Choroid plexus epithelial cell (primary cell): ENCODE measurements at regions not wholly inside any gene's neighbourhood (a gene's known extent, or its start where the extent isn't known, plus 50 kb on each side); places are given as distances from the start of the nearest gene placed in this dataset.

Source experiments
- DNase-seq: peaks from one replicate; pipeline ENCODE4 v3.0.0-alpha.2; 2010; ENCODE audit warnings: low read depth
- H3K4me3 ChIP-seq: 2 replicates; pipeline ENCODE4 v1.5.1; 2011; ENCODE audit warnings: low read depth, mild to moderate bottlenecking, control low read depth, low read length, moderate library complexity
- CTCF ChIP-seq: conservative IDR thresholded peaks from 2 replicates; pipeline ENCODE4 v1.5.1; 2011; ENCODE audit warnings: low read depth, mild to moderate bottlenecking, control low read depth, inconsistent platforms, low read length, moderate library complexity

- no peak overlapping the region for H3K4me3 ChIP-seq
- peak; percentile 70 for DNase-seq
- TF ChIP-seq CTCF = peak; percentile 61
These were observed 75.0 kb upstream of the MACF1 start for GRCh38 chr1:39129514-39129913.

GRCh38 chr1:39130325-39130724 lies 74.2 kb upstream of the MACF1 start:
- peak; percentile 82 for DNase-seq
- H3K4me3 ChIP-seq = no peak overlapping the region
- TF ChIP-seq CTCF = no peak

GRCh38 chr1:39131940-39132339 lies 72.6 kb upstream of the MACF1 start:
- TF ChIP-seq CTCF = no peak
- no peak for DNase-seq
- no peak overlapping the region for H3K4me3 ChIP-seq

GRCh38 chr1:39132505-39133339 lies 71.8 kb upstream of the MACF1 start:
- TF ChIP-seq CTCF = peak; percentile 55
- H3K4me3 ChIP-seq = no peak overlapping the region
- DNase-seq = peak; percentile 58

- no peak for TF ChIP-seq CTCF
- H3K4me3 ChIP-seq = no peak overlapping the region
- no peak for DNase-seq
These were observed 71.2 kb upstream of the MACF1 start for GRCh38 chr1:39133340-39133684.

GRCh38 chr1:39134768-39135333 lies 69.6 kb upstream of the MACF1 start:
- no peak overlapping the region for H3K4me3 ChIP-seq
- no peak for TF ChIP-seq CTCF

GRCh38 chr1:39136638-39137037 lies 67.9 kb upstream of the MACF1 start:
- no peak for TF ChIP-seq CTCF
- H3K4me3 ChIP-seq = no peak overlapping the region
- DNase-seq = no peak

More at GRCh38 chr1:39134768-39135333, 69.6 kb upstream of the MACF1 start:
- DNase-seq = no peak
